ENCODE measurements at regions not wholly inside any gene's neighbourhood (a gene's known extent, or its start where the extent isn't known, plus 50 kb on each side); places are given as distances from the start of the nearest gene placed in this dataset.

DNA sequence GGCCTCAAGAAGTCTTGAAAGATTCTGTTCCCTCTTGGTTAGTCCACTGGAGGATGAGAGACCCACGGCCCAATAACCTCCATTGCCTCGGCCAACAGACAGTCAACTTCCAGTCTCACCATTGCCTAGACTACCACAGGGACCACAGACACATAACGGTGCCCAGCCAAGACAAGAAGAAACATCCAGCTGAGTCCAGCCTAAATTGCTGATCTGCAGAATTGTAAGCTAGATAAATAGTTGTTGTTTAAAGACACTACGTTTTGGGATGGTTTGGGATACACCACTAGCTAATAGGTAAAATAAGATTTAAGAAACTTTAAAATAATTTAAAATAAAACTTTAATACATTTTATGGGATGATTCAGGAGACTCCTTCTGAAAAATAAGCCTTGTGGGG is 324.7 kb upstream of the JAG1 start:
- TF ChIP-seq POLR2AphosphoS5 (IDR thresholded peaks at IDR 0.05; ENCODE audit: low read depth, low read length) (no peak), SIN3A (IDR thresholded peaks at IDR 0.05; ENCODE audit: borderline replicate concordance, insufficient read depth, low read length) (no peak)
